Stomach (tissue), 4 donors: ENCODE measurements at regions not wholly inside any gene's neighbourhood (a gene's known extent, or its start where the extent isn't known, plus 50 kb on each side); places are given as distances from the start of the nearest gene placed in this dataset.

Source experiments
- EP300 ChIP-seq: sonication (generic); formaldehyde crosslinking; IDR thresholded peaks from one replicate; pipeline ENCODE4 v1.6.1; 2017; ENCODE audit warnings: antibody characterized with exemption
- POLR2A ChIP-seq, 4 donors: fragments of 450-650 bp; IDR thresholded peaks; one replicate each; pipeline ENCODE4 v1.6.1; 2016; ENCODE audit warnings: antibody characterized with exemption in 4 of 4, control low read depth in 2 of 4, mild to moderate bottlenecking in 1 of 4, moderate library complexity in 1 of 4
- POLR2AphosphoS5 ChIP-seq, 3 donors: sonication (generic); formaldehyde crosslinking; IDR thresholded peaks; one replicate each; pipeline ENCODE4 v1.6.1; 2016; ENCODE audit warnings: antibody characterized with exemption in 3 of 3
- TF ChIP-seq, protein P1 (sequence below), 7 experiments: fragments of 450-650 bp in 4 of 7; fragments of 200-600 bp in 3 of 7; sonication (generic) in 3 of 7; IDR thresholded peaks; one replicate each; pipeline ENCODE4 v1.5.1; 2016 to 2019; ENCODE audit warnings: antibody characterized with exemption in 7 of 7, control low read depth in 2 of 7, mild to moderate bottlenecking in 1 of 7

DNA sequence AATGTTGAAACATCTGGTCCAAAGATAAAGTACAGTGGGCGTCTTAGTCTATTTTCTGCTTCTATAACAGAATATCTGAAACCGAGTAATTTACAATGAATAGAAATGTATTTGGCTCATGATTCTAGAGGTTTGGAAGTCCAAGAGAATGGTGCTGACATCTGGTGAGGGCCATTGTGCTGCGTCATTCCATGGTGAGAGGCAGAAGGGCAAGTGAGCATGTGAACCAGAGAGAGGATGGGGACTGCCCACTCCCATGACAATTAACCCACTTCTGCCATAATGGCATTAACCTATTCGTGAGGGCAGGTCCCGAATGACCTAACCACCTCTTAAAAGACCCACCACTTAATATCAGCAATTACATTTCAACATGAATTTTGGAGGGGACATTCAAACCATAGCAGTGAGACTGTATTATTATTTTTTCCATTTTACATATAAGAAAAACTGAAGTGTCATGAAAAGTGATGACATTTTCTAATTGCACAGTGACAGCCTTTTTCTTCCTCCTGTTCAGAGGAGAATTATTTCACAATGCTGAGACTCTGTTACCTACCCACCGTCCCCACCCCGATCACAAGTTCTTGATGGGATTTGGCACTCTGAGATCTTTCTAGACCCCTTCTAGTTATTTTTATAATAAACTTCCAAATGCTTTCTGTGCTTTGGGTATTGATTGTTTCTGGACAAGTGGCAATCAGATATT, 238.8 kb downstream of the RPLP1 start:
- TF ChIP-seq, protein P1, sequence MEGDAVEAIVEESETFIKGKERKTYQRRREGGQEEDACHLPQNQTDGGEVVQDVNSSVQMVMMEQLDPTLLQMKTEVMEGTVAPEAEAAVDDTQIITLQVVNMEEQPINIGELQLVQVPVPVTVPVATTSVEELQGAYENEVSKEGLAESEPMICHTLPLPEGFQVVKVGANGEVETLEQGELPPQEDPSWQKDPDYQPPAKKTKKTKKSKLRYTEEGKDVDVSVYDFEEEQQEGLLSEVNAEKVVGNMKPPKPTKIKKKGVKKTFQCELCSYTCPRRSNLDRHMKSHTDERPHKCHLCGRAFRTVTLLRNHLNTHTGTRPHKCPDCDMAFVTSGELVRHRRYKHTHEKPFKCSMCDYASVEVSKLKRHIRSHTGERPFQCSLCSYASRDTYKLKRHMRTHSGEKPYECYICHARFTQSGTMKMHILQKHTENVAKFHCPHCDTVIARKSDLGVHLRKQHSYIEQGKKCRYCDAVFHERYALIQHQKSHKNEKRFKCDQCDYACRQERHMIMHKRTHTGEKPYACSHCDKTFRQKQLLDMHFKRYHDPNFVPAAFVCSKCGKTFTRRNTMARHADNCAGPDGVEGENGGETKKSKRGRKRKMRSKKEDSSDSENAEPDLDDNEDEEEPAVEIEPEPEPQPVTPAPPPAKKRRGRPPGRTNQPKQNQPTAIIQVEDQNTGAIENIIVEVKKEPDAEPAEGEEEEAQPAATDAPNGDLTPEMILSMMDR (IDR thresholded peaks at IDR 0.05) = no peak
- TF ChIP-seq POLR2AphosphoS5 (IDR thresholded peaks at IDR 0.05) (no peak), EP300 (no peak), POLR2A (IDR thresholded peaks at IDR 0.05) (no peak)
